Esophagus squamous epithelium (tissue), 5 donors: ENCODE measurements at regions not wholly inside any gene's neighbourhood (a gene's known extent, or its start where the extent isn't known, plus 50 kb on each side); places are given as distances from the start of the nearest gene placed in this dataset.

Experiments used
- DNase-seq: peaks from one replicate; lab custom pipeline; 2025; lab: John Stamatoyannopoulos, UW
- H3K27ac ChIP-seq, 4 donors: fragments of 200-600 bp; sonication (generic); one replicate each; pipeline ENCODE4 v1.5.1; 2016 to 2019; ENCODE audit warnings: mild to moderate bottlenecking in 1 of 4
- H3K27me3 ChIP-seq, 4 donors: fragments of 200-600 bp; sonication (generic); 1 replicate in 3 of 4; 2 replicates in 1 of 4; pipeline versions ENCODE4 v1.5.1 to v1.6.0; 2017 to 2021; ENCODE audit warnings: antibody characterized with exemption in 1 of 4
- H3K36me3 ChIP-seq, 3 donors: fragments of 200-600 bp; sonication (generic); one replicate each; pipeline ENCODE4 v1.5.1; 2016 to 2019
- H3K4me1 ChIP-seq, 3 donors: fragments of 200-600 bp; sonication (generic); one replicate each; pipeline ENCODE4 v1.5.1; 2017 to 2019
- H3K4me3 ChIP-seq, 4 donors: fragments of 200-600 bp; sonication (generic); 1 replicate in 3 of 4; 2 replicates in 1 of 4; pipeline ENCODE4 v1.5.1; 2016 to 2019; ENCODE audit warnings: mild to moderate bottlenecking in 2 of 4, moderate library complexity in 1 of 4
- H3K9me3 ChIP-seq, 3 donors: fragments of 200-600 bp; sonication (generic); one replicate each; pipeline ENCODE4 v1.5.1; 2016 to 2019
- CTCF ChIP-seq, 6 experiments: fragments of 450-650 bp in 4 of 6; fragments of 200-600 bp in 2 of 6; sonication (generic) in 2 of 6; IDR thresholded peaks; one replicate each; pipeline ENCODE4 v1.5.1; 2016 to 2019; ENCODE audit warnings: antibody characterized with exemption in 6 of 6, mild to moderate bottlenecking in 4 of 6, moderate library complexity in 4 of 6
- POLR2A ChIP-seq, 4 donors: fragments of 450-650 bp; IDR thresholded peaks; one replicate each; pipeline ENCODE4 v1.6.1; 2017; ENCODE audit warnings: antibody characterized with exemption in 4 of 4, mild to moderate bottlenecking in 4 of 4, moderate library complexity in 3 of 4
- WGBS, 2 donors: methylation state at CpG; one replicate each; pipeline ENCODE4 v1.1.5; 2018; 5-methylcytosine and 5-hydroxymethylcytosine counted together
- intact Hi-C: fragments of 100-400 bp; cut with DNase I; formaldehyde crosslinking; loops from one replicate; pipeline ENCODE4 v1.15.0; 2022
- donor health status: DM: yes; HTN: yes; CAD: no.

GRCh38 chr14:43369710-43370564 is 1137.1 kb downstream of the FSCB start:
- 86 to 92% methylated on average over 17 to 20 of the region's 21 CpGs for WGBS, 2 donors
- H3K27ac ChIP-seq: no peak overlapping the region
- intact Hi-C loops: no loop called here
- no peaks in the 10 kb centered on the region for H3K36me3 ChIP-seq
- TF ChIP-seq CTCF (IDR thresholded peaks at IDR 0.05) (no peak), POLR2A (IDR thresholded peaks at IDR 0.05) (no peak)
- H3K27me3 ChIP-seq: no peaks in the 10 kb centered on the region
- H3K4me1 ChIP-seq: no peaks in the 10 kb centered on the region
- DNase-seq: no peak
- H3K4me3 ChIP-seq: no peak overlapping the region
- peaks cover 0 to 5% (median 4%) of the 10 kb centered on the region in 3 donors for H3K9me3 ChIP-seq

GRCh38 chr14:43362586-43362985 is 1144.5 kb downstream of the FSCB start:
- intact Hi-C loops: no loop called here
- Histone ChIP-seq H3K9me3 (peaks cover 0 to 4% (median 0%) of the 10 kb centered on the region in 3 donors), H3K27ac (no peak overlapping the region), H3K4me1 (no peaks in the 10 kb centered on the region), H3K27me3 (no peaks in the 10 kb centered on the region), H3K4me3 (no peak overlapping the region), H3K36me3 (no peaks in the 10 kb centered on the region)
- TF ChIP-seq CTCF (IDR thresholded peaks at IDR 0.05): no peak
- no peak for DNase-seq
- 100% methylated on average over 3 of the region's 3 CpGs; no CpG with 5 or more reads in 1 of the 2 donors for WGBS, 2 donors

- intact Hi-C loops: no loop called here
- H3K4me1 ChIP-seq: no peaks in the 10 kb centered on the region
- H3K36me3 ChIP-seq: no peaks in the 10 kb centered on the region
- no peak for DNase-seq
- H3K27ac ChIP-seq: no peak overlapping the region
- TF ChIP-seq CTCF (IDR thresholded peaks at IDR 0.05) (no peak), POLR2A (IDR thresholded peaks at IDR 0.05) (no peak)
- peaks cover 0 to 4% (median 0%) of the 10 kb centered on the region in 3 donors for H3K9me3 ChIP-seq
- H3K27me3 ChIP-seq: no peaks in the 10 kb centered on the region
- H3K4me3 ChIP-seq: no peak overlapping the region
Measured at GRCh38 chr14:43361751-43362150, 1145.3 kb downstream of the FSCB start.

- H3K27me3 ChIP-seq: no peaks in the 10 kb centered on the region
- intact Hi-C loops: no loop called here
- peaks cover 0 to 4% (median 0%) of the 10 kb centered on the region in 3 donors for H3K9me3 ChIP-seq
- H3K4me3 ChIP-seq: no peak overlapping the region
- no peak for DNase-seq
- H3K4me1 ChIP-seq: no peaks in the 10 kb centered on the region
- no peaks in the 10 kb centered on the region for H3K36me3 ChIP-seq
- TF ChIP-seq POLR2A (IDR thresholded peaks at IDR 0.05) (no peak), CTCF (IDR thresholded peaks at IDR 0.05) (no peak)
- WGBS, 2 donors: 22 to 56% methylated on average over 3 of the region's 3 CpGs
- H3K27ac ChIP-seq: no peak overlapping the region
Measured at GRCh38 chr14:43360239-43360638, 1146.8 kb downstream of the FSCB start.

GRCh38 chr14:43359317-43359716 is 1147.8 kb downstream of the FSCB start:
- 60 to 82% methylated on average over 2 to 3 of the region's 4 CpGs for WGBS, 2 donors
- Histone ChIP-seq H3K9me3 (peaks cover 0 to 4% (median 0%) of the 10 kb centered on the region in 3 donors), H3K36me3 (no peaks in the 10 kb centered on the region), H3K27ac (no peak overlapping the region), H3K4me1 (no peaks in the 10 kb centered on the region), H3K27me3 (no peaks in the 10 kb centered on the region), H3K4me3 (no peak overlapping the region)
- no peak for DNase-seq
- intact Hi-C loops: no loop called here
- TF ChIP-seq POLR2A (IDR thresholded peaks at IDR 0.05) (no peak), CTCF (IDR thresholded peaks at IDR 0.05) (no peak)
